K562 (cell line): ENCODE measurements at regions not wholly inside any gene's neighbourhood (a gene's known extent, or its start where the extent isn't known, plus 50 kb on each side); places are given as distances from the start of the nearest gene placed in this dataset.

Source experiments
- ATAC-seq: fragments of 200-7000 bp; cut with Tn5 transposase; 3 replicates; pipeline ENCODE4 v1.9.1; 2020; ENCODE audit warnings: moderate library complexity
- BruUV-seq: library from RNA; stranded (reverse); fragments of 400-500 nt; replicated peaks from 2 replicates; lab custom pipeline; 2021; lab: Mats Ljungman, UMichigan
- CTCF ChIA-PET: fragments of 300-600 bp; formaldehyde crosslinking; extraction: SDS; loops from one replicate; lab custom pipeline; 2021; ENCODE audit warnings: low intra/inter-chr PET ratio; lab: Yijun Ruan, JAX
- POLR2A ChIA-PET: fragments of 300-600, 350-650 bp; sonication (Branson Sonifier 250); formaldehyde crosslinking; extraction: SDS; loops from one replicate; lab custom pipeline; 2021; ENCODE audit warnings: antibody characterized with exemption, inconsistent platforms; lab: Yijun Ruan, JAX
- DNase-seq, 4 experiments: peaks; one replicate each; pipeline versions ENCODE4 v3.0.0 to v3.0.0-alpha.2; 2011 to 2018; ENCODE audit warnings: low spot score in 3 of 4, mixed read lengths in 3 of 4; ENCODE audit errors: extremely low read depth in 1 of 4
- FAIRE-seq: peaks from 2 replicates; lab custom pipeline; 2011; peaks lifted over from hg19 to GRCh38; lab: Jason Lieb, UNC
- H2AFZ ChIP-seq: 2 replicates; pipeline ENCODE4 v1.6.0; 2011; ENCODE audit warnings: low read depth, low read length, control low read depth, inconsistent platforms
- H3K27ac ChIP-seq: fragments of 200-600 bp; 3 replicates; pipeline ENCODE4 v1.8.0; 2011; ENCODE audit warnings: low read depth, mild to moderate bottlenecking, control low read depth, inconsistent platforms, low read length, moderate library complexity, mixed read lengths; ENCODE audit errors: extremely low read depth
- H3K27me3 ChIP-seq, 2 experiments: fragments of 300-600 bp in 1 of 2; 2 replicates in 1 of 2; 3 replicates in 1 of 2; pipeline versions ENCODE4 v1.6.0 to v1.8.0; 2011; ENCODE audit warnings: inconsistent platforms in 2 of 2, low read length in 2 of 2, mild to moderate bottlenecking in 1 of 2, mixed read lengths in 1 of 2, moderate library complexity in 1 of 2; ENCODE audit not compliant: control insufficient read depth in 2 of 2, insufficient read depth in 2 of 2
- H3K36me3 ChIP-seq: fragments of 300-600 bp; 3 replicates; pipeline ENCODE4 v1.8.0; 2011; ENCODE audit warnings: mild to moderate bottlenecking, low read length, inconsistent platforms; ENCODE audit not compliant: control insufficient read depth, insufficient read depth
- H3K4me1 ChIP-seq, 2 experiments: fragments of 200-600 bp in 1 of 2; replicated peaks in 1 of 2; 2 replicates in 1 of 2; 3 replicates in 1 of 2; pipeline versions ENCODE4 v1.5.1 to v1.8.0; 2011; ENCODE audit warnings: inconsistent platforms in 2 of 2, low read length in 2 of 2, mild to moderate bottlenecking in 1 of 2, mixed read lengths in 1 of 2, moderate library complexity in 1 of 2; ENCODE audit not compliant: control insufficient read depth in 2 of 2, insufficient read depth in 2 of 2
- H3K4me2 ChIP-seq: 2 replicates; pipeline ENCODE4 v1.6.1; 2011; ENCODE audit warnings: low read length, control low read depth, inconsistent platforms, mixed read lengths; ENCODE audit not compliant: insufficient read depth
- H3K4me3 ChIP-seq: fragments of 200-600 bp; sonication (generic), shearing (Covaris generic); 2 replicates; pipeline ENCODE4 v1.5.1; 2016; ENCODE audit warnings: control low read depth, inconsistent platforms
- H3K79me2 ChIP-seq: fragments of 200-600 bp; 3 replicates; pipeline ENCODE4 v1.8.0; 2011; ENCODE audit warnings: low read length, inconsistent platforms; ENCODE audit not compliant: control insufficient read depth, insufficient read depth
- H3K9ac ChIP-seq, 2 experiments: 2 replicates each; pipeline versions ENCODE4 v1.6.0 to v1.6.1; 2011; ENCODE audit warnings: low read depth in 2 of 2, low read length in 2 of 2, control low read depth in 1 of 2, inconsistent platforms in 1 of 2, mild to moderate bottlenecking in 1 of 2, mixed read lengths in 1 of 2; ENCODE audit not compliant: insufficient read depth in 1 of 2
- H3K9me1 ChIP-seq: one replicate; pipeline ENCODE4 v1.6.0; 2011; ENCODE audit warnings: inconsistent platforms, mild to moderate bottlenecking, low read length, moderate library complexity; ENCODE audit not compliant: control insufficient read depth, insufficient read depth
- H3K9me3 ChIP-seq: replicated peaks from 2 replicates; pipeline ENCODE4 v1.5.1; 2011; ENCODE audit warnings: low read depth, low read length, inconsistent platforms; ENCODE audit not compliant: control insufficient read depth, insufficient read depth
- H4K20me1 ChIP-seq: replicated peaks from 2 replicates; pipeline ENCODE4 v1.6.1; 2011; ENCODE audit warnings: low read length, inconsistent platforms, mixed read lengths; ENCODE audit not compliant: control insufficient read depth, insufficient read depth
- CSDE1 ChIP-seq, 2 experiments: fragments of 450-650 bp; IDR thresholded peaks; 2 replicates each; pipeline ENCODE4 v1.6.1; 2016; ENCODE audit warnings: mild to moderate bottlenecking in 1 of 2
- EZH2 ChIP-seq: IDR thresholded peaks from 2 replicates; pipeline ENCODE4 v1.6.1; 2012; ENCODE audit warnings: low read depth, mild to moderate bottlenecking, inconsistent platforms, low read length, borderline replicate concordance
- JUND ChIP-seq, 2 experiments: IDR thresholded peaks; 2 replicates in 1 of 2; 3 replicates in 1 of 2; pipeline ENCODE4 v1.6.1; 2011; ENCODE audit warnings: borderline replicate concordance in 2 of 2, low read depth in 2 of 2, low read length in 2 of 2, improper control_type of control experiment in 1 of 2, missing biosample characterization in 1 of 2, missing genetic modification characterization in 1 of 2, missing genetic modification reagents in 1 of 2
- PCBP1 ChIP-seq: fragments of 200-400 bp; formaldehyde crosslinking; IDR thresholded peaks from 2 replicates; pipeline ENCODE4 v1.6.1; 2018; ENCODE audit warnings: mild to moderate bottlenecking, low read depth, low read length; ENCODE audit not compliant: poor library complexity, severe bottlenecking
- SAFB ChIP-seq: fragments of 200-400 bp; formaldehyde crosslinking; IDR thresholded peaks from 2 replicates; pipeline ENCODE4 v1.6.1; 2017; ENCODE audit warnings: low read depth, low read length, borderline replicate concordance
- TCF3 ChIP-seq: sonication (generic); formaldehyde crosslinking; IDR thresholded peaks from 2 replicates; pipeline ENCODE4 v1.4.0; 2020; ENCODE audit warnings: mild to moderate bottlenecking, missing genetic modification reagents
- ZKSCAN3 ChIP-seq: fragments of 250-450 bp; sonication (Bioruptor Pico); IDR thresholded peaks from 2 replicates; pipeline ENCODE4 v1.4.0; 2020
- ZNF140 ChIP-seq: fragments of 250-450 bp; sonication (Bioruptor Pico); IDR thresholded peaks from 2 replicates; pipeline ENCODE4 v1.8.0; 2021; ENCODE audit warnings: moderate library complexity, mild to moderate bottlenecking, inconsistent platforms
- ZNF146 ChIP-seq: IDR thresholded peaks from one replicate; pipeline ENCODE4 v1.6.1; 2018; ENCODE audit warnings: missing compliant biosample characterization; ENCODE audit not compliant: unreplicated experiment
- ZNF165 ChIP-seq: fragments of 250-450 bp; sonication (Bioruptor Pico); IDR thresholded peaks from 2 replicates; pipeline ENCODE4 v1.4.0; 2020; ENCODE audit warnings: borderline replicate concordance
- ZSCAN29 ChIP-seq: fragments of 450-650 bp; IDR thresholded peaks from 2 replicates; pipeline ENCODE4 v1.6.1; 2017
- ZZZ3 ChIP-seq: fragments of 450-650 bp; IDR thresholded peaks from 2 replicates; pipeline ENCODE4 v1.6.1; 2016; ENCODE audit warnings: antibody characterized with exemption, mild to moderate bottlenecking, moderate library complexity
- WGBS: fragments of 100-300 bp; shearing (Covaris generic); methylation state at CpG from one replicate; pipeline ENCODE4 v1.1.6; 2016; ENCODE audit warnings: low coverage, mixed read lengths; ENCODE audit not compliant: insufficient coverage; ENCODE audit errors: missing lambda C conversion rate; 5-methylcytosine and 5-hydroxymethylcytosine counted together
- in situ Hi-C: fragments of 300-500 bp; cut with MboI; formaldehyde crosslinking; loops from 4 replicates; pipeline ENCODE4 v1.15.0; 2018; ENCODE audit warnings: inconsistent platforms, mixed read lengths
- intact Hi-C: fragments of 100-400 bp; cut with micrococcal nuclease; formaldehyde crosslinking; loops from 2 replicates; pipeline ENCODE4 v1.14.2; 2022
- TF ChIP-seq, protein P1 (sequence below), 3 experiments: fragments of 200-800 bp in 1 of 3; sonication (Bioruptor generic) in 1 of 3; sonication (generic) in 1 of 3; formaldehyde crosslinking in 1 of 3; IDR thresholded peaks; 2 replicates each; pipeline versions ENCODE4 v1.6.1 to v1.8.0; 2016 to 2022; ENCODE audit warnings: mild to moderate bottlenecking in 2 of 3, missing compliant biosample characterization in 2 of 3, missing genetic modification characterization in 2 of 3, missing genetic modification reagents in 1 of 3
- TF ChIP-seq, protein P2 (sequence below): IDR thresholded peaks from 2 replicates; pipeline ENCODE4 v1.6.1; 2011; ENCODE audit warnings: borderline replicate concordance, low read depth, mild to moderate bottlenecking, moderate library complexity, low read length; ENCODE audit not compliant: insufficient read depth, poor library complexity, severe bottlenecking
- TF ChIP-seq, protein P3 (sequence below): sonication (generic); formaldehyde crosslinking; IDR thresholded peaks from 2 replicates; pipeline ENCODE4 v1.4.0; 2020; ENCODE audit warnings: mild to moderate bottlenecking, missing genetic modification reagents

DNA sequence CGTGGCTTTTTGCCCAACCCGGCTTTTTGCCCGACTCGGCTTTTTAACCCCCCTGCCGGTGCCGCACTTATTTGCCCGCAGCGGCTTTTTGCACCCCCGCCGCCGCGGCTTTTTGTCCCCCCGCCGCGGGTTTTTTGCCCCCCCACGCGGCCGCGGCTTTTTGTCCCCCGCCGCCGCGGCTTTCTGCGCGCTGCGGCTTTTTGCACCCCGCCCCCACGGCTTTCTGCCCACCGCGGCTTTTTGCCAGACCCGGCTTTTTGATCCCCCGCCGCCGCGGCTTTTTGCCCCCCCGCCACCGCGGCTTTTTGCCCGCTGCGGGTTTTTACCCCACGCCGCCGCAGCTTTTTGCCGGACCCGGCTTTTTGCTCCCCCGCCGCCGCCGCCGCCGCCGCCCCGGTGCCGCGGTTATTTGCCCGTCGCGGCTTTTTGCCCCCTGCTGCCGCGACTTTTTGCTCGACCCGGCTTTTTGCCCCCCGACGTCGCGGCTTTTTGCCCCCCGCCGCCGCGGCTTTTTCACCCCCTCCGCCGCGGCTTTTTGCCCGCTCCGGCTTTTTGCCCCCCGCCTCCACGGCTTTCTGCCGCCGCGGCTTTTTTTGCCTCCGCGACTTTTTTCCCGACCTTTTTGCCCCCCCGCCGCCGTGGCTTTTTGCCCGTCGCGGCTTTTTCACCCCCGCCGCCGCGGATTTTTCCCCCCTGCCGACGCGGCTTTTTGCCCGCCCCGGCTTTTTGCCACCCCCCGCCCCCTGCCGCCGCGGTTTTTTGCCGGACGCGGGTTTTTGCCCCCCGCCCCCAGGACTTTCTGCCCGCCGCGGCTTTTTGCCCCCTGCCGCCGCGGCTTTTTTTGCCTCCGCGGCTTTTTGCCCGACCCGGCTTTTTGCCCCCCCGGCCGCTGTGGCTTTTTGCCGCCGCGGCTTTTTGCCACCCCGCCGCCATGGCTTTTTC is 2786.5 kb downstream of the RPIA start:
- Histone ChIP-seq H3K27ac (no peak overlapping the region), H3K4me1 (peaks cover 0 to 20% of the 10 kb centered on the region in 2 experiments; a peak in 3 of 5 replicates), H4K20me1 (no peaks in the 10 kb centered on the region), H3K9me3 (no peaks in the 10 kb centered on the region), H3K27me3 (peaks cover 5 to 6% of the 10 kb centered on the region in 2 experiments; a peak in 2 of 5 replicates), H3K9me1 (no peaks in the 10 kb centered on the region), H3K4me2 (no peak overlapping the region; the same call in 1 of the 2 replicates), H3K79me2 (no peaks in the 10 kb centered on the region), H3K9ac (peak overlapping the region in 1 of 2 experiments; percentile 82; a peak in 2 of 4 replicates), H3K4me3 (peak overlapping the region; percentile 48), H2AFZ (peak overlapping the region; percentile 21; the same call in 1 of the 2 replicates), H3K36me3 (no peaks in the 10 kb centered on the region)
- ChIA-PET CTCF (no interaction called here), POLR2A (no interaction called here)
- FAIRE-seq (no peak), ATAC-seq (no peak), DNase-seq (peak in 3 of 4 experiments; percentile 16 to 22 (median 20))
- intact Hi-C loops: no loop called here
- WGBS: 12% methylated on average over 111 of the region's 123 CpGs
- BruUV-seq: no TSS peak
- in situ Hi-C loops: no loop called here
- TF ChIP-seq TCF3 (CRISPR knock-in tag) (no peak), ZSCAN29 (peak; percentile 89), ZNF140 (CRISPR knock-in tag) (no peak), ZZZ3 (no peak), ZNF165 (no peak), PCBP1 (peak; percentile 60), ZNF146 (no peak), SAFB (0 out of 2 replicates have a peak, but pooled peaks have one; percentile 52), ZKSCAN3 (CRISPR knock-in tag) (no peak), CSDE1 (IDR thresholded peaks at IDR 0.05) (no peak), EZH2 (no peak; the same call in 1 of the 2 replicates), JUND (IDR thresholded peaks at IDR 0.05; ENCODE audit: borderline replicate concordance, low read depth, low read length) (no peak), JUND (tag; IDR thresholded peaks at IDR 0.05; ENCODE audit: borderline replicate concordance, low read depth, low read length) (no peak)
- TF ChIP-seq, protein P1, sequence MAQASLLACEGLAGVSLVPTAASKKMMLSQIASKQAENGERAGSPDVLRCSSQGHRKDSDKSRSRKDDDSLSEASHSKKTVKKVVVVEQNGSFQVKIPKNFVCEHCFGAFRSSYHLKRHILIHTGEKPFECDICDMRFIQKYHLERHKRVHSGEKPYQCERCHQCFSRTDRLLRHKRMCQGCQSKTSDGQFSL (CRISPR knock-in tag; IDR thresholded peaks at IDR 0.05): no peak
- TF ChIP-seq, protein P1 (tag; IDR thresholded peaks at IDR 0.05): 0 out of 4 replicates have a peak, but pooled peaks of 1 of the 2 experiments have one; percentile 13
- TF ChIP-seq, protein P2, sequence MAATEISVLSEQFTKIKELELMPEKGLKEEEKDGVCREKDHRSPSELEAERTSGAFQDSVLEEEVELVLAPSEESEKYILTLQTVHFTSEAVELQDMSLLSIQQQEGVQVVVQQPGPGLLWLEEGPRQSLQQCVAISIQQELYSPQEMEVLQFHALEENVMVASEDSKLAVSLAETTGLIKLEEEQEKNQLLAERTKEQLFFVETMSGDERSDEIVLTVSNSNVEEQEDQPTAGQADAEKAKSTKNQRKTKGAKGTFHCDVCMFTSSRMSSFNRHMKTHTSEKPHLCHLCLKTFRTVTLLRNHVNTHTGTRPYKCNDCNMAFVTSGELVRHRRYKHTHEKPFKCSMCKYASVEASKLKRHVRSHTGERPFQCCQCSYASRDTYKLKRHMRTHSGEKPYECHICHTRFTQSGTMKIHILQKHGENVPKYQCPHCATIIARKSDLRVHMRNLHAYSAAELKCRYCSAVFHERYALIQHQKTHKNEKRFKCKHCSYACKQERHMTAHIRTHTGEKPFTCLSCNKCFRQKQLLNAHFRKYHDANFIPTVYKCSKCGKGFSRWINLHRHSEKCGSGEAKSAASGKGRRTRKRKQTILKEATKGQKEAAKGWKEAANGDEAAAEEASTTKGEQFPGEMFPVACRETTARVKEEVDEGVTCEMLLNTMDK: no peak
- TF ChIP-seq, protein P3, sequence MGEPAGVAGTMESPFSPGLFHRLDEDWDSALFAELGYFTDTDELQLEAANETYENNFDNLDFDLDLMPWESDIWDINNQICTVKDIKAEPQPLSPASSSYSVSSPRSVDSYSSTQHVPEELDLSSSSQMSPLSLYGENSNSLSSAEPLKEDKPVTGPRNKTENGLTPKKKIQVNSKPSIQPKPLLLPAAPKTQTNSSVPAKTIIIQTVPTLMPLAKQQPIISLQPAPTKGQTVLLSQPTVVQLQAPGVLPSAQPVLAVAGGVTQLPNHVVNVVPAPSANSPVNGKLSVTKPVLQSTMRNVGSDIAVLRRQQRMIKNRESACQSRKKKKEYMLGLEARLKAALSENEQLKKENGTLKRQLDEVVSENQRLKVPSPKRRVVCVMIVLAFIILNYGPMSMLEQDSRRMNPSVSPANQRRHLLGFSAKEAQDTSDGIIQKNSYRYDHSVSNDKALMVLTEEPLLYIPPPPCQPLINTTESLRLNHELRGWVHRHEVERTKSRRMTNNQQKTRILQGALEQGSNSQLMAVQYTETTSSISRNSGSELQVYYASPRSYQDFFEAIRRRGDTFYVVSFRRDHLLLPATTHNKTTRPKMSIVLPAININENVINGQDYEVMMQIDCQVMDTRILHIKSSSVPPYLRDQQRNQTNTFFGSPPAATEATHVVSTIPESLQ (CRISPR knock-in tag): no peak
